Naive thymus-derived CD8-positive, alpha-beta T cell (primary cell): ENCODE measurements at regions not wholly inside any gene's neighbourhood (a gene's known extent, or its start where the extent isn't known, plus 50 kb on each side); places are given as distances from the start of the nearest gene placed in this dataset.

Source experiments
- ATAC-seq, 2 donors: fragments of 150-1000 bp; cut with Tn5 transposase in 1 of 2; sonication (Bioruptor Pico), chemical (Tn5 transposase) in 1 of 2; 1 replicate in 1 of 2; 2 replicates in 1 of 2; pipeline ENCODE4 v1.10.0; 2021; ENCODE audit warnings: mild to moderate bottlenecking in 2 of 2, moderate library complexity in 2 of 2
- POLR2A ChIA-PET: fragments of 350-600 bp; sonication (Branson Sonifier 250); formaldehyde crosslinking; loops from one replicate; lab custom pipeline; 2021; ENCODE audit warnings: antibody characterized with exemption; lab: Charles Lee
- DNase-seq, 10 donors: peaks; one replicate each; pipeline versions ENCODE4 v3.0.0 to v3.0.0-alpha.2; 2020 to 2022
- H3K27ac Mint-ChIP-seq, 10 donors: one replicate each; pipeline ENCODE4 v1.8.0; 2020 to 2022; ENCODE audit warnings: mild to moderate bottlenecking in 10 of 10, mixed read lengths in 10 of 10, moderate library complexity in 4 of 10, inconsistent platforms in 1 of 10
- H3K27me3 Mint-ChIP-seq, 5 donors: one replicate each; pipeline ENCODE4 v1.8.0; 2021 to 2022; ENCODE audit warnings: mixed read lengths in 5 of 5
- H3K36me3 Mint-ChIP-seq, 3 donors: one replicate each; pipeline ENCODE4 v1.8.0; 2020 to 2022; ENCODE audit warnings: mixed read lengths in 3 of 3, mild to moderate bottlenecking in 2 of 3, inconsistent platforms in 1 of 3
- H3K4me1 Mint-ChIP-seq, 4 donors: one replicate each; pipeline ENCODE4 v1.8.0; 2021 to 2022; ENCODE audit warnings: mixed read lengths in 4 of 4
- H3K4me3 Mint-ChIP-seq, 10 donors: one replicate each; pipeline ENCODE4 v1.8.0; 2020 to 2022; ENCODE audit warnings: mild to moderate bottlenecking in 10 of 10, mixed read lengths in 10 of 10, moderate library complexity in 6 of 10, inconsistent platforms in 1 of 10
- H3K9me3 Mint-ChIP-seq, 9 donors: one replicate each; pipeline ENCODE4 v1.8.0; 2020 to 2022; ENCODE audit warnings: mixed read lengths in 9 of 9, mild to moderate bottlenecking in 3 of 9, inconsistent platforms in 1 of 9, moderate library complexity in 1 of 9

DNA sequence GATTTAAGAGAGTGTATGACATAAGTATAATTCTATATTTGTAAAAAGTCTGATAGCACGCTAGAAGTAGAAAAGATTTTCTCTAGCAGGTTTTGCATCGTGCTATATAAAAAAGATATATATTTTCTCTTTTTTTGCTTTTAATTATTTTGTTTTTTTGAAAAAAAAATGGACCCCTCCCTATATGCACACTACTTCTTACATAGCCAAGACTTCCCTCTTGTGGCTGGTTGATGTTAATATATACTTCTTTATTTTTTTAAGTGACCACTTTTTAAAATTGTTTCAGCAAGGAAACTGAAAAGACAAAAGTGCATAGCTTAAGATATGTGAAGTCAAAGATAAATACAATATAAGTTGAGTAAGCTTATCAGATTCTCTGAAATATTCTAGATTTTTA is 1202.8 kb downstream of the DIAPH3 start:
- Mint-ChIP-seq H3K36me3 (no peaks in the 10 kb centered on the region), H3K27me3 (no peaks in the 10 kb centered on the region), H3K4me3 (no peak overlapping the region), H3K9me3 (peaks cover 0 to 2% (median 0%) of the 10 kb centered on the region in 9 donors), H3K27ac (no peak overlapping the region), H3K4me1 (no peaks in the 10 kb centered on the region)
- POLR2A ChIA-PET: no interaction called here
- ATAC-seq: no peak
- no peak for DNase-seq

DNA sequence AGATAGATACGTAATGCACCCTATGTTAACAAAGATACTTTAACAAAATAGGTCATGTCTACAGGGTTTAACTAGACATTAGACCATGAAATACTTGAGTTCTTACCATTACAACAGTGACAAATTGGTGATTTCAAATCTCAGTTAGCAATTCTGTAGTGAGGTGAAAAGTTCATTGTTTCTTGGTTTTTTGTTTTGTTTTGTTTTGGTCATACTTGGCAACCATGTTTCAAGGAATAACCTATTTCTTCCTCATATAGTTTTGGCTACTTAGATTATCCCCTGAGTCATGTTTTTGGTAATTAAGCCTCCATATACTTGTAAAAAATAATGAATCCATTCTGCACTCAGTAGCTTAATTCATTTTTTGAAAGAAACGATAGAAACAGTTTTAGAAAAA is 1200.4 kb downstream of the DIAPH3 start:
- Mint-ChIP-seq H3K27ac (no peak overlapping the region), H3K36me3 (peaks cover 0 to 4% (median 0%) of the 10 kb centered on the region in 3 donors), H3K9me3 (peaks cover 0 to 3% (median 2%) of the 10 kb centered on the region in 9 donors), H3K27me3 (no peaks in the 10 kb centered on the region), H3K4me3 (no peak overlapping the region), H3K4me1 (no peaks in the 10 kb centered on the region)
- POLR2A ChIA-PET: no interaction called here
- ATAC-seq (no peak), DNase-seq (no peak)

DNA sequence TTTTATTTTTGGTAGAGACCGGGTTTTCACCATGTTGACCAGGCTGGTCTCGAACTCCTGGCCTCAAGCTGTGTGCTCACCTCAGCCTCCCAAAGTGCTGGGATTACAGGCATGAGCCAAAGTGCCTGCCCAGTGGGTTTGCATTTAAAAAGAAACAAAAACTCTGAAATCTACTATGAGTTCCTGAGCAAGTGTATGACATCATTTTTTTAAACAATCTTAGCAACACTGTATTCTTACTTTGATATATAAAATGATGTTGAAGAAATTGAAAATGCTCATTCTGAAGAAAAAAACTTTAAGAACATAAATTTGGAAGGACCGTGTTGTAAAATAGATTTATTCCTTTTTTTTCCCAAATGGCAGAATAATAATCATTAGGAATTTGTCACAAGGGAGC is 1199.7 kb downstream of the DIAPH3 start:
- Mint-ChIP-seq H3K27me3 (no peaks in the 10 kb centered on the region), H3K9me3 (peaks cover 0 to 5% (median 2%) of the 10 kb centered on the region in 9 donors), H3K4me3 (no peak overlapping the region), H3K4me1 (no peaks in the 10 kb centered on the region), H3K36me3 (peaks cover 0 to 6% (median 0%) of the 10 kb centered on the region in 3 donors), H3K27ac (no peak overlapping the region)
- ATAC-seq (no peak), DNase-seq (no peak)
- POLR2A ChIA-PET: no interaction called here

DNA sequence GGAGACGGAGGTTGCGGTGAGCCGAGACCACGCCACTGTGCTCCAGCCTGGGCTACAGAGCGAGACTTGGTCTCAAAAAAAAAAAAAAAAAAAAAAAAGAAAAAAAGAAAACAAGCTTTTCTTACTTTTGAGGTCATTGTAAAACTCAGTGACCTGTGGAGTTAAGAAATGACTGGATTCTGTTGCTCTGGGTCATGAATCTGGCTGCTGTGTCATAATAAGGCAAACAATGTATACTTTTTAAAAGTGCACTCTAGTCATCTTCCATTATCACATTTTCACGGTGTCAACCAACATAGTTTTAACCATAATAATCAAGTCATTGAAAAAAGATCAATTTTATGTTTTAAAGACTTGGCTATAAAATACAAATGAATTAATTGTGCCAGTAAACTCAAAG is 1186.6 kb downstream of the DIAPH3 start:
- H3K9me3 Mint-ChIP-seq: peaks cover 0 to 2% (median 1%) of the 10 kb centered on the region in 9 donors
- no peaks in the 10 kb centered on the region for H3K4me1 Mint-ChIP-seq
- no peak for DNase-seq
- no peak for ATAC-seq
- H3K4me3 Mint-ChIP-seq: no peak overlapping the region
- H3K27me3 Mint-ChIP-seq: no peaks in the 10 kb centered on the region
- H3K27ac Mint-ChIP-seq: no peak overlapping the region
- no peaks in the 10 kb centered on the region for H3K36me3 Mint-ChIP-seq
- POLR2A ChIA-PET: no interaction called here

DNA sequence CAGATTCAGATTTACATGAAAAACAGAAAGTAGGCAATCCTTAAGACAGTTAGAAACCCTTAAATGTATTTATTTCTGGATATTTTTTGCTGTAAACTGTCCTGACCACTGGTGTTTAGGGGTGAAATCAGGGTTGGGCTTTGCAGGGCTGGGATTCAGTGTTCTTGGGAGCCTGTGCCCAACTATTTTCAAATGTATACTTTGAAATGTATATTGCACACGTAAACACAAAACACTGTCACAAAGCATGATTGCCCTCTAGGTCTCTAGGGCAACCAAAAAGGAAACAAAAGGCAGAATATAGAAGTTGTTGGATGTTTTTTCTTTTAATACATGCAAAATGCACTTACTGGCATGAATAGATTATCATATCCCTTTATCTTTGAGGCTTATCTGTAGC is 1185.4 kb downstream of the DIAPH3 start:
- H3K36me3 Mint-ChIP-seq: no peaks in the 10 kb centered on the region
- no peak for DNase-seq
- no peaks in the 10 kb centered on the region for H3K27me3 Mint-ChIP-seq
- H3K4me1 Mint-ChIP-seq: no peaks in the 10 kb centered on the region
- H3K9me3 Mint-ChIP-seq: peaks cover 0 to 14% (median 12%) of the 10 kb centered on the region in 9 donors
- H3K27ac Mint-ChIP-seq: no peak overlapping the region
- no peak for ATAC-seq
- no peak overlapping the region for H3K4me3 Mint-ChIP-seq
- POLR2A ChIA-PET: no interaction called here

DNA sequence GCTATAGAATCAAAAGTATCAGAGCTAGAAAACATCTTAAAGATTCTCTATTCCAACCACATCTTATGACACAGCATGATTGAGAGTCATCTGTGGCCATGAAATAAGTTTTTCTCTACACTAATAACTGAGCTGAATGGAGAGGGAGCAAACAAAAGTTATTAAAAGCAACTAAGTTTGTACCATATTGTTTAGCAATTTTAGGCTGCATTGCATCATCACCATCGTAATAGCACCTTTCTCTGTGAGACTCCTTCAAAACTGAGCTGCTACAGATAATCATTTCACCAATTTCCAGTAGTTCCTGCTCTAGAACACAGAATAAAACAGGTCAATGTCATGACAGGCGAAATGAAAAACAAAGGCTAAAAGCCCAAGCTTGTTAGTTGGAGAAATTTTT is 1183.9 kb downstream of the DIAPH3 start:
- POLR2A ChIA-PET: no interaction called here

DNA sequence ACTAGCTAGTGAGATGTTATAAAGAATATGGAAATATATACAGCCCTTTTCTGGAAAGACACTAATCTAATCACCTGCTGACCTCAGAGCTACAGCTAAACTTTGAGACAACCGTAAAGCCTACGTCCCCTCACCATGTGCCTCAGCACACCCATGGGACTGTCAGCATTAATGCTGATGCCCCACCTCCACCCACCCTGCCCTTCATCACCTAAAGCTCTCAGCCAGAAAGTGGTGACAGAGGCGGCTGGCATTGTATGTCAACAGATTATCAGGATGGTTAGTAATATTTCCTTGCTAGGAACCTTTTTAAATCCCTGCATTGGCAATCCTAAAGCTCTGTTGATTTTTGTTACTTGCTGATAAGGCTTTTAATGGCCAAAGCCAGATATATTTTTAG is 1177.9 kb downstream of the DIAPH3 start:
- H3K9me3 Mint-ChIP-seq: peaks cover 0 to 41% (median 18%) of the 10 kb centered on the region in 9 donors
- H3K36me3 Mint-ChIP-seq: no peaks in the 10 kb centered on the region
- H3K27me3 Mint-ChIP-seq: peaks cover 0 to 2% (median 0%) of the 10 kb centered on the region in 5 donors

More for the DNA sequence above, 1183.9 kb downstream of the DIAPH3 start:
- no peak for DNase-seq
- H3K36me3 Mint-ChIP-seq: no peaks in the 10 kb centered on the region
- H3K9me3 Mint-ChIP-seq: peaks cover 0 to 27% (median 17%) of the 10 kb centered on the region in 9 donors
- no peaks in the 10 kb centered on the region for H3K4me1 Mint-ChIP-seq
- ATAC-seq: no peak
- H3K4me3 Mint-ChIP-seq: no peak overlapping the region
- no peak overlapping the region for H3K27ac Mint-ChIP-seq
- no peaks in the 10 kb centered on the region for H3K27me3 Mint-ChIP-seq

DNA sequence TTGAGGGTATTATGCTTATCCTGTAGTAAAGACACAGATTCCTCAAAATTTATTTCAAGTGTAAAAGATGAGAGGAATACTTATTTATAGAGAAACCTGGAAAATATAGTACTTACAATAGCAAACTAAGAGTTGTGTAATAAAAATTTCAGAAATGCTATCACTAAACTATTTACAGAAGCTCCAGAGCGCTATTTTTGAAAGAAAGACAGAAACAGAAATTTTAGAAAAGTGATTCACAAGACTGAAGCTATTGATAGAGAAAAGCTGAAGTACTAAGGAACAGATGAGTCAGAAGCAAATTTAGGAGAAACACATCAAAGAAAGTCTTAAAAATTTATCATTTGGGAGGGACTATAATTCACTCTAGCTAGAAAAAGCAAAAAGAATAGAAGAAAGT is 1174.2 kb downstream of the DIAPH3 start:
- Mint-ChIP-seq H3K27ac (no peak overlapping the region), H3K9me3 (peaks cover 0 to 17% (median 6%) of the 10 kb centered on the region in 9 donors), H3K4me1 (no peaks in the 10 kb centered on the region), H3K4me3 (no peak overlapping the region), H3K27me3 (peaks cover 0 to 2% (median 0%) of the 10 kb centered on the region in 5 donors), H3K36me3 (no peaks in the 10 kb centered on the region)
- DNase-seq (no peak), ATAC-seq (no peak)
- POLR2A ChIA-PET: no interaction called here

More for the DNA sequence above, 1177.9 kb downstream of the DIAPH3 start:
- no peaks in the 10 kb centered on the region for H3K4me1 Mint-ChIP-seq
- no peak overlapping the region for H3K27ac Mint-ChIP-seq
- POLR2A ChIA-PET: no interaction called here
- H3K4me3 Mint-ChIP-seq: no peak overlapping the region
- ATAC-seq (no peak), DNase-seq (no peak)

DNA sequence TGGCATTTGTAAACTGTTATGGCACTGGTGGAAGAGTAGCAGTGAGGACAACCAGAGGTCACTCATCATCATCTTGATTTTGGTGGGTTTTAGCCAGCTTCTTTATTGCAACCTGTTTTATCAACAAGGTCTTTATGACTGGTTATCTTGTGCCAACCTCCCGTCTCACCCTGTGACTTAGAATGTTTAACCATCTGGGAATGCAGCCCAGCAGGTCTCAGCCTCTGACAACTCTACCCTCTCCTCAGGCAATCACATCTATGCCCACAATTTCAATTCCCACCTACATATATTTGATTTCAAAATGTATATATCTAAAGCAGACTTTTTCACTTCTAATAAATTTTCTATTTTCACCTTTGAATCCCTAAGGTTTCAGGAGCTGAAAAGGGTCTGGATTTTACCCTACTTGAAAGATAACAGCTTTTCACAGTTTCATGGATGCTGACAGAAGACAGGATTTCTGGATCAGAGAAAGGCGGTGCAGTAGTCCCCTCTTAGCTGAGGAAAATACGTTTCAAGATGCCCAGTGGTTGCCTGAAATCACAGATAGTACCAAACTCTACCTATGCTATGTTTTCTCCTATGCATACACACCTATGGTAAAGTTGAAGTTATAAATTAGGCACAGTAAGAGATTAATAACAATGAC is 1171.8 kb downstream of the DIAPH3 start:
- Mint-ChIP-seq H3K9me3 (peaks cover 0 to 7% (median 3%) of the 10 kb centered on the region in 9 donors), H3K27me3 (peaks cover 0 to 2% (median 0%) of the 10 kb centered on the region in 5 donors)
- POLR2A ChIA-PET: no interaction called here

DNA sequence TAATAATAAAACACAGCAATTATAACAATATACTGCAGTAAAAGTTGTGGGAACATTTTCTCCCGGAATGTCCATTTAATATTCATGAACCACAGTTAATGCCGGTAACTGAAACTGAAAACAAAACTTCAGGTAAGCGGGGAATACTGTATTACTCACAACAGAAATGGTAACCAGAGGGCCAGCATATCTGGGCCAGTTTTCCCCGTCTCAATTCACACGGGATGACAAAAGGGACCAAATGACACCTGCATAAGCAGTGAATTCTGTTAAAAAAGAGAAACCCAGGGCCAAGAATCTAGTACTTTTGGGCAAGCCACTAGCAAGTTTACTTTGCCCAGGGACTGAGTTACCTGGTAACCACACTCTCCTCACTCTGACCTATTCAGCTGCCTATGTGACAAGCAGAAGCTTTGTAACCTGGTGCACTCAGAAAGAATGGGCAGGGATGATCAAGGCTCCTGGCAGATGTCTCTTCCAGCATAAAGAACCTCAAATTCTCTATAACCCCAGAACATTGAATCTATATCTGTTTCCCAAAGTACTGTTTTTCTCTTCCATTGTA is 1171.2 kb downstream of the DIAPH3 start:
- H3K27ac Mint-ChIP-seq: no peak overlapping the region
- no peak for ATAC-seq
- H3K27me3 Mint-ChIP-seq: peaks cover 0 to 2% (median 0%) of the 10 kb centered on the region in 5 donors
- peaks cover 0 to 5% (median 2%) of the 10 kb centered on the region in 9 donors for H3K9me3 Mint-ChIP-seq
- no peaks in the 10 kb centered on the region for H3K4me1 Mint-ChIP-seq
- DNase-seq: no peak
- H3K36me3 Mint-ChIP-seq: no peaks in the 10 kb centered on the region
- H3K4me3 Mint-ChIP-seq: no peak overlapping the region
- POLR2A ChIA-PET: no interaction called here

More for the DNA sequence above, 1171.8 kb downstream of the DIAPH3 start:
- Mint-ChIP-seq H3K27ac (no peak overlapping the region), H3K4me1 (no peaks in the 10 kb centered on the region), H3K36me3 (no peaks in the 10 kb centered on the region), H3K4me3 (no peak overlapping the region)
- DNase-seq (no peak), ATAC-seq (no peak)

DNA sequence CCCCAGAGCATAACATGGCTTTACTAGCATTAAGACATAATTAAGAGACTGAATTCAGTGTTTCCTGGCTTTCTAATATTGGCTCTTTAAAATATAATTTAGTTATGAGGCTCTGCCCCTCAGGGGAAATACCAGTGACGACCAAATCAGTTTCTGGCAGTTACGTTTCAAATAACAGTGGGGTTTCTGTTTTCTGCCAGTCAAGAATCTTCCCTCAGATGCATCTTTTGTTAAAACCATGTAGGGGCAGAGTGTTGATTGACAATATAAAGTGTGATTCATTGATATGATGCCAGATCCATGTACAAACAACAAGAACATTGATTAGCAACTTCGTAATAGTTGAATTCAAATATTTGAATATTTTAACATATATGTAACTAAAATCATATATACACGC is 1169.7 kb downstream of the DIAPH3 start:
- POLR2A ChIA-PET: no interaction called here
- DNase-seq (no peak), ATAC-seq (no peak)
- Mint-ChIP-seq H3K9me3 (peaks cover 0 to 5% (median 0%) of the 10 kb centered on the region in 9 donors), H3K4me1 (no peaks in the 10 kb centered on the region), H3K36me3 (no peaks in the 10 kb centered on the region), H3K4me3 (no peak overlapping the region), H3K27ac (no peak overlapping the region), H3K27me3 (peaks cover 0 to 2% (median 0%) of the 10 kb centered on the region in 5 donors)

DNA sequence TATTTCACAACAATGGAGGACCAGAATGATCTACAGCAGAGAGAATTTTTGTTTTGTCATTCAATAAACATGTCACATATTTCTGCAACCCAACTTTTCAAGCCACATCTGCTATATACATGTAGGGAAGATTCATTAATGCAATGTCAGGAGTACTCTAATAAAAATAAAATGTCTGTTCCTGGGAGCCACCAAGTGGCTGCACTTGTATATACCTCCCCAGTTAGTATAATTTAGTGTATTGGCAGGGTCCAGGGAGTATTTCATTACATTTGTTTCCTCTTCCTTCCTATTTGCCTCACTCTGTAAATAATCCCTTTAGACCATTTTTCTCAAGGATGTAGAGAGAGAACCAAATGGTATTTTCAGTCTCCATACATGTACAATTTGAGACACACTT is 1169.0 kb downstream of the DIAPH3 start:
- peaks cover 0 to 2% (median 0%) of the 10 kb centered on the region in 5 donors for H3K27me3 Mint-ChIP-seq
- no peak overlapping the region for H3K4me3 Mint-ChIP-seq
- POLR2A ChIA-PET: no interaction called here
- DNase-seq (no peak), ATAC-seq (no peak)
- H3K27ac Mint-ChIP-seq: no peak overlapping the region
- no peaks in the 10 kb centered on the region for H3K4me1 Mint-ChIP-seq
- H3K36me3 Mint-ChIP-seq: no peaks in the 10 kb centered on the region
- H3K9me3 Mint-ChIP-seq: peaks cover 0 to 5% (median 0%) of the 10 kb centered on the region in 9 donors

DNA sequence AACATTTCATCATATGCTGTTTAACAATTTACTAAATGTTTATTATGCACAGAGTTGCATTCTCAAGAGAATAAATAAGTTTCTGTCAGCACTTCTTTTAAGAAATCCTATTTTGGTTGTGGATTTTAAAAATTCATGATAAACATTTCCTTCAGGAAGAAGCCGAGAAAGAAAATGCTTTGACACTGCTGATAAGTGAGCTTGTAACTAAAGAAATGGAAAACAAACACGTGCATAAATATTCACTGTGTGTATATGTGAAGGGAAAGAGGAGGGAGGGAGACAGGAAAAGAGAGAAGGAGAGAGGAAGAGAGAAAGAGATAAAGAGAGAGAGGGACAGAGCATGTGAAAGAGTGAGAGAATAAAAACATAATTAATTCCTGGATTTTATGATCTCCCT is 1165.0 kb downstream of the DIAPH3 start:
- Mint-ChIP-seq H3K9me3 (peaks cover 0 to 10% (median 4%) of the 10 kb centered on the region in 9 donors), H3K27ac (no peak overlapping the region), H3K36me3 (no peaks in the 10 kb centered on the region), H3K27me3 (no peaks in the 10 kb centered on the region), H3K4me3 (no peak overlapping the region), H3K4me1 (no peaks in the 10 kb centered on the region)
- no peak for ATAC-seq
- DNase-seq: no peak
- POLR2A ChIA-PET: interaction anchor here (0.7 kb wide), 1 partner anchor 494 kb away, joined by 3 read pairs; no protein-coding TSS in a partner anchor
